HG03097 (cell line): ENCODE measurements at regions not wholly inside any gene's neighbourhood (a gene's known extent, or its start where the extent isn't known, plus 50 kb on each side); places are given as distances from the start of the nearest gene placed in this dataset.

ENCODE experiments used
- ATAC-seq: cut with Tn5 transposase; IDR thresholded peaks from one replicate; pipeline ENCODE4 v1.9.1; 2021; ENCODE audit not compliant: unreplicated experiment, low FRiP score

DNA sequence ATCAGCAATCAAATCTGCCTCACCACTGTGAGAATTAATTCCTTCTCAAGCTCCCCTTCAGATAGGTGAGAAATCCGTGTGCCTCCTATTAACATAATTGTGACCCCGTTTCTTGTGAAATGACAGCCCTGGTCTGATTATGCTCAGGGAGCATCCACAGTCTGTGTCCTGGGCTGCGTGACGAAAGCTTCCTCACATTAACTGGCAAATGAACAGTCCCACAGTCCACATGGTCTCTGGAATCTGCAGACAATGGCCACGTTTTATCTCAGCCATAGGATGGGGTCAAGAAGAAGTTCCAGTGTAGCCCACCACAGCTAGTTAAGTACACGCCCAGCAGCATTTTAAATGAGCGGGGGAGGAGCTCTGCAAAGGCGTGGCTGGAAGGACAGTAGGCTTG is 229.2 kb downstream of the RPS24 start:
- ATAC-seq, result no peak

DNA sequence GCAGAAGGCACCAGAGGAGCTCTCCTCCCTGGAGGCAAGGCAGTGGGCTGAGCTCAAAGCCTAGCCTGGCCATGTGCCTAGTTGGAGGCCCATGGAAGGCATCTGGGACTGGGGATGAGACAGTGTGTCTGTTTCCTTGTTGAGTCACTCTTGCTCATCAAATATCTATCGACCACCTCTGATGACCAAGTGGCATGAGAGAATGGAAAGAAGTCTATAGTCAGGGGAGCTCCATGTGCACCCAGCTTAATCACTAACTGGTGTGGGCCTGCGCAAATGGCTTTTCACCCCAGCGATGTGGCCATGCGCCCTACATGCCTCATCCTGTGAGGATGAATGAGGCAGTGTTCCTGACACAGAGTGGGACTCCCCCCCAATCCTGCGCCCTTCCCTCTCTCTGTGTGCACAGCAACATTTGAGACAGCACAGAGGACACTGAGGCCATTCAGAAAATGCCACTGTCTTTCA is 229.9 kb downstream of the RPS24 start:
- ATAC-seq, result no peak

GRCh38 chr10:78264361-78264760 is 230.7 kb downstream of the RPS24 start:
- ATAC-seq, result no peak

DNA sequence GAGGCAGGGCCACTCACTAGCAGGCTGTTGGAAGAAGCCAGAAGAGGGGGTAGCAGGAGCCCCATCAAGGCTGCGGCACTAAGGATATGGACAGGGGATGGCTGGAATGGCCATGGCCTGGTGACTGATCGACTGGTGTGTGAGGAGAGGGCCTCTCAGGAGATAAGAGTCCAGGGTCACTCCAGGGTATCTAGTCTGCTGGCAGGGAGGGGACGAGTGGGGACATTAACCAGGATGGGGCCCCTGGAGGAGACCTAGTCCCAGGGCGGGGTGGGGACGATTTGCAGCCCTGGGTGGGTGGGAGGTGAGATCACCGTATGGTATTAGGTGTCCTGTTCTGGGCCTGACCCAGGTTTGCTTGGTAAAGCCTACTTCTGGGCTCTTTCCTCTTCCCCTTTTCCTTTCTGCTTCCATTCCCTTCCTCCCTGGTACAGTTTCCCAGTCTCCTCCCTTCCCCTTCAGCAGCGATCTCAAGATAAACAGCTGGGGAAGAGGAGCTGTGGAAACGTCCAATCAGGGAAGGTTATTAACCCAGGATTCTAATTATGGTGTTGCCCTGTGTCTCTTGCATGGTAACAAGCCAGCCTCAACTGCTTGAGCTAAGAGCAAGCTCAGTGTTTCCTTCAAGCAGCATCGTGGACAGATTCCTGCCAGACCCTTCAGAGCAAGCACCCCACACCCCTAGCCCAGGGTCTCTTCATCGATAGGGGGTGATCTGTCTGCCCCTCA is 233.2 kb downstream of the RPS24 start:
- no peak for ATAC-seq

GRCh38 chr10:78267598-78267997 is 233.9 kb downstream of the RPS24 start:
- no peak for ATAC-seq

DNA sequence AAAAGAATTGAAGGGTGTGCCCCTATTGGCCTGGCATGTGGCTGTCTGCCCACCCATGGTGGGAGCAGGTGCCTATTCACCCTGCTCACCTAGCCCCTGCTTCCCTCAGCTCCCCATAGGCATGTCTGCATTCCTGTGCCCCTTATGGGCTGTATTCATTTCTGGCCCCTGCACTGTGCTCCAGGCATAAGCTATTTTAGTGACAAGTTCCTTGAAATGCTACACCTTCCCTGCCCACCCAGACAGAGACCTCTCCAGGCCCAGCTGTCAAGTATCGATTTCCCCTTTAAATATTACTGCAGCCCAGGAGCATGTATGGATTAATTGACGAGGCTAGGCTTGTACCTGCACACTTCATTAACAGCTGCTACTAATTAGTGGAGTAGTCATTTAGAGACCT is 235.4 kb downstream of the RPS24 start:
- ATAC-seq, result no peak

GRCh38 chr10:78272329-78272728 is 238.7 kb downstream of the RPS24 start:
- no peak for ATAC-seq

GRCh38 chr10:78274491-78274890 is 240.8 kb downstream of the RPS24 start:
- no peak for ATAC-seq

- ATAC-seq, result no peak
Measured at GRCh38 chr10:78276139-78276538, 242.5 kb downstream of the RPS24 start.

DNA sequence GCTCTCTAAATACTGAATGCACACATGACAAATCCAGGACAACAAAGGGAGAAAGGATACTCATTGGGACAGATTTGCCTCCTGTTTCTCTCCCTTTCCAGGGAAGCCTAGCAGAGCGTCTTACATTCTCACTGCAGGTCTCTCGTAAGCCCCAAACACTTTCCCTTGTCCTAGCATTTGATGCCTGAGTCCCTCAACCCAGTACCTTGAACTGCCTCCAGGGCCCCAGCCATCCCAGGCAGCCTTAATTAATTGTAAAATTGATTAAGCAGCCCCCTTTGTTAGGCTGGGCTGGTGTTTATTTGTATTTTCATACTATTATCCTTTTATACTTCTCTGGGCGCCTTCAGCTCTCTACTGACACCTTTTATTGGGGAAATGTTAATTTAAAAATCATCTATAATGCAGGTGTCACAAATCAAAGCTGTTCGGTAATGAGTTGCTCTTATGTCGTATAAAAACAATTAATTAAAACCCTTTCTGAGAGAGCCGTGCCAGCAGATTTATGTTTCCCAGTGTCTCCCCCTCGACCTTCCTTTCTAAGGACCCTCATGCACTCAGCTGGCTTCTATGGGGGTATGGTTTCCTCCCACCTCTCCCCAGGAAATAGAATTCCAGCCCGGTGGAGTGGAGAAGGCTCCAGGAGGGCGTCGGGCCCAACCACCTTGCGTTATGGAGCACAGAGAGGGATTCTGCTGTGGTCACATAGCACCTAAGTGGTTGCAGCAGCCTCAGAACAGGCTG is 243.8 kb downstream of the RPS24 start:
- ATAC-seq, result no peak

DNA sequence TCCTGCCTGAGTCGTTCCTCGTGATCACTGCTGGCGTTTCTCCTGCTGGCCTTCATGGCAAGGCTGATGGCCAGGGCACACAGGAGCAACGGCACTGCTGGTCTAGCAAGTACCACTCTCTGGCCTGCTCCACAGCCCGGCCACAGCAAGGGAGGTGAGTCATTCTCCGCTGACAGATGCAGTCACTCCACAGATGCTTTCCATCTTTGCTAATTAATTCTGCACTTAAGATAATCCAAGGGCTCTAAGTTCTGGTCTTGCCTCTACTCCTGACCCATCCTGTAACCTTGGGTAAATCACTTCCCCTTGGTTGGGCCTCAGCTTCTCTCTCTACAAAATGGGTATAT is 244.4 kb downstream of the RPS24 start:
- no peak for ATAC-seq

DNA sequence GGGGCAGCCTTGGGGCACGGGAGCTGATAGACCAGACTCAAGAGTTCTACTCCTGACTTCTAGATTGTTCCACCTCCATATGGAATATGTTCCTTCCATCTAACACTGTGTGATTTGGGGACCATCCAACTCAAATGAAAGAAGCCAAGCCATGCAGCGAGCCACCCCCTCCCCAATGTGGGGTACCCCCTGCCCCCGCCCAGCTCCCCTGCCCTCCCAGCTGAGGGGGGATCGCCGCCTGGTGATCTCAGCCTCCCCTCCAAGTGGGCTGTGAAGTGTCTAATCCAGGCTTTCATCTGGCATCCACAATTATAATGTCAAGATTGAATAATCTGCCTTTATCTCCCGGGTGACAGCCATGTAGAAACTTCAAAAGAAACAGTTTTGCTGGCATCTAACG is 246.1 kb downstream of the RPS24 start:
- no peak for ATAC-seq

DNA sequence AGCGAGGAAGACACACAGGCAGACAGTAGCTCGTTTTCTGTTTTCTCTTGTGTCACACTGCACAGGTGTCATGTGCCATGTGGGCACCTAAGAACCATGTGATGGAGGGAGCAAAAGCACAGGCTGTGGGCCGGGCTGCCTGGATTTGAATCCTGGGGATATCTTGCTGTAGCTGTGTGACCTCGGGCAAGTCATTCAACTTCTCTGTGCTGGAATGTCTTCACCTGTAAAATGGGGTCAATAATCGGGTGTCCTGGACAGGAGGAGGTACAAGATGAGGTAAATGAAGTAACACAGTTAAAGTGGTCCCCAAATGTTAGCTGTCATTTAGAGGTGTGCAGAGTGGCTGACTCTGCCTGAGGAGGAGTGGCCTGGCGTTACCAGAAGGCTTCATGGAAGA is 246.9 kb downstream of the RPS24 start:
- ATAC-seq, result no peak

DNA sequence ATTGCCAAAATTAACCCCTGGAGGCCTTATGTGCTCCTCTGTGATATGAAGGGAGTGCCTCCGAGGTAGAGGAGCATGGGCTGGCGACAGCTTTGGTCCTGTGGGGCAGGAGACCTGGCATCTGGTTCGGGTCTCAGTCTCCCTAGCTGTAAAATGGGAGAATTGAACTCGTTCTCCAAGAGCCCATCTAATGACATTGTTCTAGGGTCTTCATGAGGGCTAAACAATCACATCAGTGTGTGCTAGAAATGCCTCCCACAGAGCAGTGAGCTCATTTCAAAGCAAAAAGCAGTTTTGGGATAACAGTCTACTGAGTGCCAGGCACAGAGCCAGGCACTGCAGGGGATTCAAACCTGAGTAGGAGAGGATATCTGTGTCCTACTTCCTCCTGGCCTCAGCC is 248.0 kb downstream of the RPS24 start:
- ATAC-seq, result no peak

DNA sequence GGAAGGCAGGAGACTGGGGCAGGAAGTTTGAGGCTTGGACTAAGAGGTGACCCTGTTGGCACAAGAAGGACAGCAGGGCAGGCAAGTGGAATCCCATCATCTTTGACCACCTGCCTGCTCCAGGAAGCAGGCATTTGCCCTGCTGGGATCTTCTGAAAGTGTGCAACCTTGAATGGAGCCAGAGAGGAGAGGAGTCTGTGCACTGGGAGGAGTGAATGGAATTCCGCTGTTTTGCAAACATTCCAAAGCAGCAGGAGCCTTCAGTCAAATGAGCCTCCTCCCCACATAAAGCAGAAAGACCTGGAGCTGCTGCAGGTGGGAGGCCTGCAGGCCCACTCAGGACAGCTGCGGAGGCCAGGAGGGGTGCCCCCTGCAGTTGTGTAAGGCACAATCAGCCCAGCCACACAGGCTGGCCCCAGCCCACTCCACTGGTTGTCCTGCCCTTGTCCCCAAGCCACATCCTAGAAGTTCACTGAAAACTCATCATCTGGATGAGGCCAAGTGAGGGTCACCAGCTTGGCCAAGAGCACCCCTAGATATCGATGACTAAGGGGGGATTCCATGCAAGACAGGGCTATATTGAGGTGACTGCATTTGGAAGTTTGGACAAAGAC is 249.5 kb downstream of the RPS24 start:
- ATAC-seq, result no peak

- no peak for ATAC-seq
Measured at GRCh38 chr10:78284381-78284780, 250.7 kb downstream of the RPS24 start.

DNA sequence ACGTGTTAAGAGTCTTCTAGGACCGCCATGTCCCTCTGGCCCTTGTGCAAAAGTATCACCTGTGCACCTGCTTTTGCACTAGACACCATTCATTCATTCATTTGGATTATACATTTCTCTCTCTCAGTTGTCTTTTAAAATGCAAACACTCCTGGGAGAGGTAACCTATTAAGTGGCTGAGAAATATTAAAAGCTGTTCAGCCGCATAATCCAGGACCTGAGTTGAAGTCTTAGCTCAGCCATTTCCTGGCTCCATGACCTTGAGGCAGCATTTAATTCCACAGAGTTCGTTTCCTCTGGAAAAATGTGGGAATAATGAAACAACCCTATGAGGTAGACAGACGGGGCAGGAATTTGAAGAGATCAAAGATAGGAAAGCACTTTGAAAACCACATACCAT is 251.6 kb downstream of the RPS24 start:
- no peak for ATAC-seq

GRCh38 chr10:78286186-78286585 is 252.5 kb downstream of the RPS24 start:
- no peak for ATAC-seq

GRCh38 chr10:78286668-78287067 is 253.0 kb downstream of the RPS24 start:
- ATAC-seq, result no peak

DNA sequence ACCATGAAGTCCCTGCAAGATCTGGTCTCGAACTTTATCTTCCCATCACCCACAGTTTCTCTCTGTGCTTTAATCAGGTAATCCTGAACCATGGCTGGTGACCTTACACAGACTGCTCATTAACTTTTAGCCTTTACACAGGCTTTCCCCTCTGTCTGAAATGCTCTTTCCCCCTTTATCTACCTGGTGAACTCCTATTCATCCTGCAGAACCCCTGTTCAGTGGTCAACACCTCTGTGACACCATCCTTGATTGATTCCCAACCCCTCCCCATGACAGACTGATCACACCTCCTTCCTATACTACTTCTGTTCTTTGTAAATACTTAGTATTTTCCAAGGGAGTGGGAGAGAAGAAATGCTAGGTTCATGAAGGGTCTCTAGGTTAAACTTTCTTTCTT is 254.0 kb downstream of the RPS24 start:
- ATAC-seq, result no peak

- no peak for ATAC-seq
Measured at GRCh38 chr10:78288663-78289062, 255.0 kb downstream of the RPS24 start.
